H54 (cell line): ENCODE measurements at regions not wholly inside any gene's neighbourhood (a gene's known extent, or its start where the extent isn't known, plus 50 kb on each side); places are given as distances from the start of the nearest gene placed in this dataset.
"Not testable (repeated sequence)": the region's sequence is repeated elsewhere in the genome, so short reads cannot be mapped to it uniquely, and the experiment has no call there.

ENCODE experiments used
- DNase-seq: peaks from one replicate; pipeline ENCODE4 v3.0.0; 2011; ENCODE audit warnings: low spot score, mixed read lengths; ENCODE audit not compliant: insufficient read length
- FAIRE-seq: peaks from 3 replicates; lab custom pipeline; 2011; peaks lifted over from hg19 to GRCh38; lab: Jason Lieb, UNC
- POLR2A ChIP-seq: IDR thresholded peaks from 2 replicates; pipeline ENCODE4 v1.6.1; 2011; ENCODE audit warnings: low read depth, mild to moderate bottlenecking, low read length

DNA sequence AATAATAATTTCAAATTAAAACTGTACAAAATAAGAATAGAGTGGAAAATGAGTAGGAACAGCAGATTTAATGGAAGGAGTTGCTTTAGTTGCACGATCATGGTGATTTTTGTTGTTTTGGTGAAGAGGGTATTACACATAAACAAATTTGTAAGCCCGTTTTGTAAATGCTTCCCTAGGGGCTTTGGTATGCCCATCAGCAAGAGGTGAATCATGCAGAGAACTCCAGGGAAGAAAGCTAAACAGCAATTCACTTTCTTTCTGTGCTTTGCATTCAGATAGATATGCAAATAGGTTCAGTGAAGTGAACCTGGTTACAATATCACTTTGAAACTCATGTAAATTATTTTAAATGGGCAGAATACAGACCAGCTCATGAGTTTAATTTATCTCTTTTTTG lies 422.2 kb upstream of the MTPN start:
- DNase-seq (no peak), FAIRE-seq (no peak)
- no peak for TF ChIP-seq POLR2A

- FAIRE-seq (no peak), DNase-seq (no peak)
- no peak for TF ChIP-seq POLR2A
Measured at GRCh38 chr7:136392856-136393255, 415.7 kb upstream of the MTPN start.

DNA sequence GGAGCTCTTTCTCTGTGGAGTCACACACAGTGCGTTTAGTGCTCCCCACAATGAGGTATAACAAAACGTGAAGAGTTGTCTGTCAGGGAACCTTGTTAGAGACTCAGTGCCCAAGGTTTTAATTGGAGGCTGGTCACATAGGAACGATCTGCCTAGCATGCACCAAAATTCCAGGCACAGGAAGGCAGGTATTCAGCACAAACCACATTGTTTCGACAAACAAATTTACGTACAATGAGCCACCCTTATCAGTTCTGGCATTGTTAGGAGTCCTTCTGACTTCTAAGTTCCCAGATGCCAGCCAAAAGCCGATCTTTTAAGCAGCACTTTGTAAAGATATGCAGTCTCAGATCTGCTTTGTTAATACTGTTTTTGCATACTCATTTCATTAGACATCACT lies 414.2 kb upstream of the MTPN start:
- no peak for DNase-seq
- FAIRE-seq, result no peak
- TF ChIP-seq POLR2A, result no peak

DNA sequence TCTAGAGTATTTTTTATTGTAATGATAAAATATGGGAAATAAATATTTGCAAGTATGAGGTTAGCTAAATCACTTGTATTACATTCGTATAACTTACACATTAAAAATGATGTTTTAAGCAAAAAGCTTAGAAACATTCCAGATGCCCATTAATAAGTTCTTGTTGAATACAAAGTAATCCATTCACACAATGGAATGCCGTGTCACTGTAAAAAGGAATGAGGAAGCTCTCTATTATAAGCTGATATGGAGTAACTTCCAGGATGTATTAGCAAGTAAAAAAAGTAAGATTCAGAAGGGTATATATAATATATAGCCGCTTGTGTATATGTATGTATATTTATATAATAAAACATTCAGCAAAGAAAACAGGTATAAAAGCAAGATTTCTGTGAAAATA lies 412.8 kb upstream of the MTPN start:
- DNase-seq (no peak), FAIRE-seq (no peak)
- no peak for TF ChIP-seq POLR2A

- FAIRE-seq, result no peak
- no peak for TF ChIP-seq POLR2A
- DNase-seq, result no peak
Measured at GRCh38 chr7:136386876-136387275, 409.7 kb upstream of the MTPN start.

- not testable (repeated sequence) for FAIRE-seq, DNase-seq
Measured at GRCh38 chr7:136371409-136371808, 394.2 kb upstream of the MTPN start.

- TF ChIP-seq POLR2A, result no peak
- DNase-seq (no peak), FAIRE-seq (no peak)
Measured at GRCh38 chr7:136370137-136370536, 393.0 kb upstream of the MTPN start.

- TF ChIP-seq POLR2A, result no peak
- FAIRE-seq (no peak), DNase-seq (no peak)
Measured at GRCh38 chr7:136369225-136369624, 392.1 kb upstream of the MTPN start.

DNA sequence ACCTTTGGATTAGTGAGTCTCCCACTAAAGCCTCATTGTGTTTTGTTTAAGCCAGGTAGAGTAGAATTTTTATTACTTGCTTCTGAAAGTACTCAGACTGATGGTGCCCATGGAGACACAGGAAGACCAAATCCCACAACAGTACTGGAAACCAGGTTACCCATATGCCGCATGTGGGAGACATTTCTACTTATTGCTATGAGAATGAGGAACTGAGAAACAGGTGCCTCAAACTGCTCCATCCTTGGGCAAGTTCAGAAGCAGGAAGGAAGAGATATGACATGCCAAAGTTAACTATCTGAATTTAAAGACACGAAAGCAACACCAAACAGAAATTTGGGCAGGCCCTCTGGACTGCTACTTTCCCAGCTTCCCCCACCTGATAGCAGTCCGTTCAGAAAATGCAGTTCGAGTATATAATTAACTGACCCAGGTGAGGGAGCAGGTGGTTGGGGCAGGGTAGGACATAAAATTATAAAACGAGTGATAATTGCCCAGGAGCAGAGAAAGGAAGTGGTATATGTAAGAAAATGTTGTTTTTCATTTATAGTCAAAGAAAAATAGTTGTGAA lies 382.3 kb upstream of the MTPN start:
- DNase-seq (no peak), FAIRE-seq (no peak)
- TF ChIP-seq POLR2A, result no peak

- no peak for TF ChIP-seq POLR2A
- no peak for FAIRE-seq
Measured at GRCh38 chr7:136353287-136353686, 376.1 kb upstream of the MTPN start.

DNA sequence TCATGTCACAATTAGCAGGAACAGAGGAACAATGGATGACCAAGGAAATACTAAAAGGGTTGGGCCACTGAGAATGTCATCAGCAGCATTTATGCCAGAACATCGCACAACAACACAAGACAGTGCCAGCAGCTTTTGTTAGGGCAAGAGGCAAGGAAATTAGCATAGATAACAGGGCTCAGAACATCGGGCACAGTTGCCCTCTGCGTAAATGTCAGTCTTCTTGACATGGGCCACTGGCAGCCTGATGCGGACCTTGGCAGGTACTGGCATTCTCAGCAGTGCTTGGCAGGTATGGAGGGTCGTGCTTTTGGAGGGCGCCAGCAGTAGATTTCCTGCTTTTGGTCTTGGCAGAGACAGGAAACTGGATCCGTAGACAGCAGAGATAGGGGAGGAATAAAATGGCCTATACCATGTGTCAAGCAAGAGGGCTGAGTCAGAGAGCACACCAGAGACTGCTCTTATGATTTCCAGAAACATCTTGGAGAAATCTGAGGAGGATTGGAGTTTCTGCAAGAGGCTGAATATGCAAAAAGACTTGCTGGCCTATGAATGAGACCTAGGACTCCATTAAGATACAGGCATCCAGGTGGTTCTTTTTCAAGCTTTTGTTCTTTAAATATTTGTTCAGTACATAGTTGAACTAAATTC lies 371.5 kb upstream of the MTPN start:
- DNase-seq (no peak), FAIRE-seq (no peak)
- TF ChIP-seq POLR2A, result no peak

More at GRCh38 chr7:136353287-136353686, 376.1 kb upstream of the MTPN start:
- no peak for DNase-seq

GRCh38 chr7:136348142-136348541 lies 371.0 kb upstream of the MTPN start:
- FAIRE-seq (no peak), DNase-seq (no peak)
- no peak for TF ChIP-seq POLR2A

DNA sequence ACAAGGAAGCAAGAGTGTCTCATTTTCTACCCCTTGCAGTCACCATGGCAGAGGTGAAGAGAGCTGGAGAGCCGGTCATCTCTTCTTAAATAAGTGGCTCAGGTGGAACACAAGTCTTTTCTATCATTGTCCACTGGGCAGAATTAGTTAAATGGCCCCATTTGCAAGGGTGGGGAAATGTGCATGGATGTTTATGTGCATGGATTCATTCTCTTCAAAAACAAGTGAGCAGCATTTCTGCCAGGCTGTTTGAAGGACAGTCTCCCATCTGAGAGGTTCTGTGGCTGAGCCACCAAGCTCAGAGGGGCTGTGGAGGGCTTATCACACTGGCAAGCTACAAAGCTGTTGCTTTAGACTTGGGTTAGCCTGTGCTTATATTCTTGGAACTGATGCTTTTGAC lies 370.3 kb upstream of the MTPN start:
- no peak for DNase-seq
- FAIRE-seq, result no peak

GRCh38 chr7:136342251-136342650 lies 365.1 kb upstream of the MTPN start:
- TF ChIP-seq POLR2A, result no peak

More for the DNA sequence above, 370.3 kb upstream of the MTPN start:
- TF ChIP-seq POLR2A, result no peak

DNA sequence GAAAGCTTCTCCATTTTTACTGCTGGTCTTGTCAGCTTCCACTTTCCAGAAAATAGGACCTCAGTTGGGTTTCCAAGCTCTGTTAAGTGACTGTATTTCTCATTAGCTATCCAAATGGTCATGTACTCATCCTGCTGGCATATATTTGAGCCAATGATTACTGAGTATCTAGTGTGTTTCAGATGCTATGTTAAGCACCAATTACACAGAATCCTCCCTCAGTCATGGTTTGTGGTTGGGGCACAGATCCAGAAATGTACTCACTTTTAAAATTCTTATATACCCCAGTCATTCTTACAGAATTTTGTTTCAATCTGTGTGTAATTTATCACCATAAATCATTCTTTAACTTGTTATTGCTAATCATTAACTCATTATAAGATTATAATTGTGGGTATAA lies 362.3 kb upstream of the MTPN start:
- no peak for DNase-seq
- TF ChIP-seq POLR2A, result no peak

More at GRCh38 chr7:136342251-136342650, 365.1 kb upstream of the MTPN start:
- DNase-seq, result no peak
- no peak for FAIRE-seq

More for the DNA sequence above, 362.3 kb upstream of the MTPN start:
- no peak for FAIRE-seq
